ENCODE measurements at regions not wholly inside any gene's neighbourhood (a gene's known extent, or its start where the extent isn't known, plus 50 kb on each side); places are given as distances from the start of the nearest gene placed in this dataset.
A peak's percentile ranks its signal among the peaks of the same experiment; 100 is the strongest.

DNA sequence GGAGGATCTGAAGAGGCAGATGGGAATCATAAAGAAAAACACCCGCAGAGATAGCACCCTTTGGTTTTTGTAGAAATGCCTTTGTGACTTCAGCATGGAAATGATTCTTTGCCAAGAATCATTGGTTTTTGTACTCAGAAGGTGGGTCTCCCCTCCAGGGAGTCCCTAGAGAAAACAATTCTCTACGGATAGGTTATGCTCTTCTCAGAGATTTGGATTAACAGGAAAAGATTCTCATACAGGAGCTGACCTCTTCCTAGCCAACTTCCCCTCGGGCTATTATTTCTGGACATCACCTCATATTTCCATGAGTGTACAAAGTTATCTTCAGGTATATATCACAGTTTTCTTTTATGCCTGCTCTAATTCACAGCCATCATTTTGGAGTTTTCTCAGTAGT lies 274.2 kb upstream of the HABP2 start:
- no peak overlapping the region for H3K27ac ChIP-seq
- TF ChIP-seq ZFX (IDR thresholded peaks at IDR 0.05), result no peak
- TF ChIP-seq, protein P1, sequence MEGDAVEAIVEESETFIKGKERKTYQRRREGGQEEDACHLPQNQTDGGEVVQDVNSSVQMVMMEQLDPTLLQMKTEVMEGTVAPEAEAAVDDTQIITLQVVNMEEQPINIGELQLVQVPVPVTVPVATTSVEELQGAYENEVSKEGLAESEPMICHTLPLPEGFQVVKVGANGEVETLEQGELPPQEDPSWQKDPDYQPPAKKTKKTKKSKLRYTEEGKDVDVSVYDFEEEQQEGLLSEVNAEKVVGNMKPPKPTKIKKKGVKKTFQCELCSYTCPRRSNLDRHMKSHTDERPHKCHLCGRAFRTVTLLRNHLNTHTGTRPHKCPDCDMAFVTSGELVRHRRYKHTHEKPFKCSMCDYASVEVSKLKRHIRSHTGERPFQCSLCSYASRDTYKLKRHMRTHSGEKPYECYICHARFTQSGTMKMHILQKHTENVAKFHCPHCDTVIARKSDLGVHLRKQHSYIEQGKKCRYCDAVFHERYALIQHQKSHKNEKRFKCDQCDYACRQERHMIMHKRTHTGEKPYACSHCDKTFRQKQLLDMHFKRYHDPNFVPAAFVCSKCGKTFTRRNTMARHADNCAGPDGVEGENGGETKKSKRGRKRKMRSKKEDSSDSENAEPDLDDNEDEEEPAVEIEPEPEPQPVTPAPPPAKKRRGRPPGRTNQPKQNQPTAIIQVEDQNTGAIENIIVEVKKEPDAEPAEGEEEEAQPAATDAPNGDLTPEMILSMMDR (conservative IDR thresholded peaks at IDR 0.05), result no peak

DNA sequence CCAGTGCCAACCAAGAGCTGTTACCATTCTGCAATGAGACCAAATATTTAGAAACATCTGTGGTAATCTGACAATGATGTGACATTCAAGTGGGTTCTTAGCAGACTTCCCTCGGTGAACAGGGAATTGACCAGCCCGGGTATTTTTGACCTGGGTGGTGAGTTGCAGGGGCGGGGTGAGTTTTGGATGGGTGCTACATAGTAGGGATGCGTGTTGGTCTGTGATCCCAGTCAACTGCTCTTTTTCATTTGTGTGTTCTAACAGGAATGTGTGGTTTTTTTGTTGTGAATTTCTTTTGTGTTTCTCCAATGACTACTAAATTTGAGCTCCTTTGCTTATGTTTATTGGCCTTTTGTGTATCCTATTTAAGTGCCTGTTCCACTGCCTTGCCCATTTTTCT lies 273.6 kb upstream of the HABP2 start:
- H3K27ac ChIP-seq, result no peak overlapping the region
- TF ChIP-seq, protein P1 (conservative IDR thresholded peaks at IDR 0.05), result no peak
- TF ChIP-seq ZFX (IDR thresholded peaks at IDR 0.05), result no peak

DNA sequence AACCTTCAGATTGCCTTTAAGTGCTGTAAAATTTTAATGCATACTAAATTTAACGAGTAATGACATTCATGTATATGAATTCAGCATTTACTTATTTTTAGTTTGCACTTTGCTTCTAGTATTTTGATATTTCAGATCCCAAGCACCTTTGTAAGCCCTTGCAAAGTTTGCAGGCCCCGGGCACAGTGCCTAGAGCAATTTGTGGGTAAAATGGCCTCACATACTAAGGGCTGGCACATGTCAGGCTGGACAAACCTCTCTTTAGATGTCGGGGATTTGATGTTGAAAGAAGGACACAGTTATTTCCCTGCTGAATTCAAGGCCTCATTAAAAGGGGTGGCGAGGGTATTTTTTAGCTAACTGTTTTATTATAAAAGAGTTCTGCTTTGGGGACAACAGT lies 270.3 kb upstream of the HABP2 start:
- H3K27ac ChIP-seq, result no peak overlapping the region
- TF ChIP-seq, protein P1 (conservative IDR thresholded peaks at IDR 0.05), result no peak
- TF ChIP-seq ZFX (IDR thresholded peaks at IDR 0.05), result no peak

DNA sequence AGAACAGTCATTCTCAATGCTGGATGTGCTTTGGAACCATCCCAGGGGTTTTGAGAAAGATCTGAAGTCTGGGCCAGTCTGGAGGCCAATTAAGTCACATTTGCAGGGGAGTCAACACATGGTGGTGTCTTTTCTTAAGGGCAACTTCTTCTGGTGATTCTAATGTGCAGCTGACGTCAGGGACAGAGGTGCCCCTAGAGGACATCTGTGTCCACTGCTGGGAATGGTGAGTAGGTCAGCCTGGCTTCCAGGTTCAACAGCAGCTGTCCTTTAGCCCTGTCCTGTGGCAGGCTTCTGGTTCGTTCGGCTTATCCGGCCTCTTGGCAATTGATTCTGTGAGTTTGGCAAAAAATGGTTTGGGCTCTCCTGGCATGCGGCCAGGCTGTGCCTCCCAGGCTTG lies 269.7 kb upstream of the HABP2 start:
- no peak overlapping the region for H3K27ac ChIP-seq
- TF ChIP-seq ZFX (IDR thresholded peaks at IDR 0.05), result no peak
- TF ChIP-seq, protein P1 (conservative IDR thresholded peaks at IDR 0.05), result peak; percentile 30

DNA sequence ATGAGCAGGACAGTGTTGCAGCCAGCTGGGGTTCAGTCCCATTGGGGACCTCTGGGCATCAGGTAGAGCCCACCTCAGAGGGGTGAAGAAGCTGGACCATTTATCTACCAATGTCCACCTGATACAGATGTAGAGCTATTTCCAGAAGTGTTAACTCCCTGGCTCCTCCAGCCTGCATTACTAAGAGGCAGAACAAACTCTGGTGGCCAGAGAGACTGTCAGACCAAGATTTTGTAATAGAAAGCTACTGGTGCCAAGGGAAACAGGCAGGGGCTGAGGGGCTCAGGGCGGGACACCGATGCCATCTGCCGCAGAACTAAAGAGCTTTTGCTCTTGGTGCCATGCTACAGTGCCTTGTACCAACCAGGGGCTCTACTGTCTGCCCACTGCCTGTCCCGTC lies 268.2 kb upstream of the HABP2 start:
- TF ChIP-seq ZFX (IDR thresholded peaks at IDR 0.05), result no peak
- TF ChIP-seq, protein P1 (conservative IDR thresholded peaks at IDR 0.05), result no peak
- no peak overlapping the region for H3K27ac ChIP-seq

DNA sequence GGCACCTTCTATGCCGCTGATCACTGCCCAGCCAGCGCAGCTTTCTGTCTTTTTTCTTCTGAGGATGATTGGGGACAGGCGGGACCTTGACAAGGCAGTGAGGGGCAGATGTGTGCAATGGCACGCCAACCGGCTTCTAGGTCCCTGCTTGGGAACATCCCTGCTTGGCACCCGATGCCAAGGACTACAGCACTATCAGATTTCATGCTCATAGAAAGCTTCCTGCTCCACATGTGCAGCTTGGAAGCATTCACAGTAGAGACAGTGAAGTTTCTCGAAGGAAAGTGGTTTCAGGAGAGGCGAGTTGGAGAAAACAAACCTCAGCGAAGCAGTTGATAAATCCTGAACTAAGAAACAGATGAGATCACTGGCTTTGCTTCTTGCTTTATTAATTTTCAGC lies 267.5 kb upstream of the HABP2 start:
- no peak overlapping the region for H3K27ac ChIP-seq
- TF ChIP-seq ZFX (IDR thresholded peaks at IDR 0.05), result no peak
- TF ChIP-seq, protein P1 (conservative IDR thresholded peaks at IDR 0.05), result no peak

DNA sequence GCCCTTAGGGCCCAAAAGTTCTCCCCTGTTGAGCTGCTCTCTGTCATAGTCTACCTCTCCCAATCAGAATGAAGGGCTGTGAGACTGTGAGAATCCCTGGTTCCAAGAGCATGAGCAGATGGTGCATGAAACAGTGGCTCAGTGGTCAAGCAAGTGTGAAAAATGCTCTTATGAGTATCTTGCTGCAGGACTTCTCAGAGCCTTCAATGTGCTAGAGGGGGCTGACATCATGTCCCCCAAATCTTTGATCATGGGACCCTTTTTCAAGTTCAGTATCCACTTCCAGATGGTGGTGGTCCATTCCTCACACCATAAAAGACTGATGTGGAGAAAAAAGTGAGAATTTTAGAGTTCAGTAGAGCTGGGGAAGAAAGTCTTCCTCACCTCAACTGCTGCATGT lies 265.3 kb upstream of the HABP2 start:
- no peak overlapping the region for H3K27ac ChIP-seq
- TF ChIP-seq ZFX (IDR thresholded peaks at IDR 0.05), result no peak
- TF ChIP-seq, protein P1 (conservative IDR thresholded peaks at IDR 0.05), result no peak

Measured in C4-2B (cell line).